ENCODE measurements at regions not wholly inside any gene's neighbourhood (a gene's known extent, or its start where the extent isn't known, plus 50 kb on each side); places are given as distances from the start of the nearest gene placed in this dataset.

- TF ChIP-seq GATA3 (IDR thresholded peaks at IDR 0.05; ENCODE audit: low read depth, low read length) (no peak), GATA2 (IDR thresholded peaks at IDR 0.05; ENCODE audit: low read depth, low read length) (no peak)
These were observed 997.9 kb downstream of the SUCLG1 start for GRCh38 chr2:83461135-83461534.

- TF ChIP-seq GATA2 (IDR thresholded peaks at IDR 0.05; ENCODE audit: low read depth, low read length) (no peak), GATA3 (IDR thresholded peaks at IDR 0.05; ENCODE audit: low read depth, low read length) (no peak)
These were observed 999.6 kb downstream of the SUCLG1 start for GRCh38 chr2:83459456-83459855.

- TF ChIP-seq GATA3 (IDR thresholded peaks at IDR 0.05; ENCODE audit: low read depth, low read length): no peak
- no peak for TF ChIP-seq GATA2 (IDR thresholded peaks at IDR 0.05; ENCODE audit: low read depth, low read length)
These were observed 1023.1 kb downstream of the SUCLG1 start for GRCh38 chr2:83435989-83436388.

GRCh38 chr2:83420993-83421392 is 1038.1 kb downstream of the SUCLG1 start:
- TF ChIP-seq GATA3 (IDR thresholded peaks at IDR 0.05; ENCODE audit: low read depth, low read length): no peak
- TF ChIP-seq GATA2 (IDR thresholded peaks at IDR 0.05; ENCODE audit: low read depth, low read length): no peak

GRCh38 chr2:83394134-83394904 is 1064.8 kb downstream of the SUCLG1 start:
- no peak for TF ChIP-seq GATA3 (IDR thresholded peaks at IDR 0.05; ENCODE audit: low read depth, low read length)
- TF ChIP-seq GATA2 (IDR thresholded peaks at IDR 0.05; ENCODE audit: low read depth, low read length): no peak

GRCh38 chr2:83388804-83389203 is 1070.3 kb downstream of the SUCLG1 start:
- no peak for TF ChIP-seq GATA2 (IDR thresholded peaks at IDR 0.05; ENCODE audit: low read depth, low read length)
- TF ChIP-seq GATA3 (IDR thresholded peaks at IDR 0.05; ENCODE audit: low read depth, low read length): no peak

- TF ChIP-seq GATA2 (IDR thresholded peaks at IDR 0.05; ENCODE audit: low read depth, low read length) (no peak), GATA3 (IDR thresholded peaks at IDR 0.05; ENCODE audit: low read depth, low read length) (no peak)
These were observed 1072.5 kb downstream of the SUCLG1 start for GRCh38 chr2:83386549-83386948.

GRCh38 chr2:83378921-83379320 is 1080.2 kb downstream of the SUCLG1 start:
- TF ChIP-seq GATA2 (IDR thresholded peaks at IDR 0.05; ENCODE audit: low read depth, low read length) (no peak), GATA3 (IDR thresholded peaks at IDR 0.05; ENCODE audit: low read depth, low read length) (no peak)

GRCh38 chr2:83376731-83377130 is 1082.3 kb downstream of the SUCLG1 start:
- TF ChIP-seq GATA3 (IDR thresholded peaks at IDR 0.05; ENCODE audit: low read depth, low read length) (no peak), GATA2 (IDR thresholded peaks at IDR 0.05; ENCODE audit: low read depth, low read length) (no peak)

- TF ChIP-seq GATA2 (IDR thresholded peaks at IDR 0.05; ENCODE audit: low read depth, low read length) (no peak), GATA3 (IDR thresholded peaks at IDR 0.05; ENCODE audit: low read depth, low read length) (no peak)
These were observed 1088.7 kb downstream of the SUCLG1 start for GRCh38 chr2:83370419-83370762.

- TF ChIP-seq GATA2 (IDR thresholded peaks at IDR 0.05; ENCODE audit: low read depth, low read length): no peak
- TF ChIP-seq GATA3 (IDR thresholded peaks at IDR 0.05; ENCODE audit: low read depth, low read length): no peak
These were observed 1089.3 kb downstream of the SUCLG1 start for GRCh38 chr2:83369601-83370418.

GRCh38 chr2:83368916-83369315 is 1090.2 kb downstream of the SUCLG1 start:
- TF ChIP-seq GATA2 (IDR thresholded peaks at IDR 0.05; ENCODE audit: low read depth, low read length): no peak
- no peak for TF ChIP-seq GATA3 (IDR thresholded peaks at IDR 0.05; ENCODE audit: low read depth, low read length)

- TF ChIP-seq GATA2 (IDR thresholded peaks at IDR 0.05; ENCODE audit: low read depth, low read length): no peak
- TF ChIP-seq GATA3 (IDR thresholded peaks at IDR 0.05; ENCODE audit: low read depth, low read length): no peak
These were observed 1090.6 kb downstream of the SUCLG1 start for GRCh38 chr2:83368461-83368860.

- no peak for TF ChIP-seq GATA2 (IDR thresholded peaks at IDR 0.05; ENCODE audit: low read depth, low read length)
- TF ChIP-seq GATA3 (IDR thresholded peaks at IDR 0.05; ENCODE audit: low read depth, low read length): no peak
These were observed 1093.6 kb downstream of the SUCLG1 start for GRCh38 chr2:83365476-83365875.

- TF ChIP-seq GATA2 (IDR thresholded peaks at IDR 0.05; ENCODE audit: low read depth, low read length) (no peak), GATA3 (IDR thresholded peaks at IDR 0.05; ENCODE audit: low read depth, low read length) (no peak)
These were observed 1094.8 kb downstream of the SUCLG1 start for GRCh38 chr2:83364264-83364663.

All from SH-SY5Y (cell line).